IMR-90 (cell line): ENCODE measurements at regions not wholly inside any gene's neighbourhood (a gene's known extent, or its start where the extent isn't known, plus 50 kb on each side); places are given as distances from the start of the nearest gene placed in this dataset.

ENCODE experiments used
- CTCF ChIP-seq: conservative IDR thresholded peaks from 2 replicates; pipeline ENCODE4 v1.5.1; 2012; ENCODE audit warnings: mild to moderate bottlenecking, low read depth, low read length, improper control_type of control experiment
- ELK1 ChIP-seq: fragments of 150-350 bp; IDR thresholded peaks from 2 replicates; pipeline ENCODE4 v1.6.1; 2016; ENCODE audit warnings: low read depth, mild to moderate bottlenecking, low read length, moderate library complexity, borderline replicate concordance
- MAFK ChIP-seq: IDR thresholded peaks from 2 replicates; pipeline ENCODE4 v1.6.1; 2012; ENCODE audit warnings: low read depth, low read length, improper control_type of control experiment
- MAZ ChIP-seq: IDR thresholded peaks from 2 replicates; pipeline ENCODE4 v1.6.1; 2012; ENCODE audit warnings: low read depth, mild to moderate bottlenecking, low read length, improper control_type of control experiment, moderate library complexity, borderline replicate concordance
- MXI1 ChIP-seq: IDR thresholded peaks from 2 replicates; pipeline ENCODE4 v1.6.1; 2012; ENCODE audit warnings: low read depth, mild to moderate bottlenecking, low read length, moderate library complexity, borderline replicate concordance
- NFE2L2 ChIP-seq: fragments of 150-350 bp; IDR thresholded peaks from 2 replicates; pipeline ENCODE4 v1.6.1; 2016; ENCODE audit warnings: low read depth, mild to moderate bottlenecking, low read length
- POLR2A ChIP-seq: IDR thresholded peaks from 2 replicates; pipeline ENCODE4 v1.6.1; 2012; ENCODE audit warnings: mild to moderate bottlenecking, low read depth, low read length
- RAD21 ChIP-seq: IDR thresholded peaks from 2 replicates; pipeline ENCODE4 v1.6.1; 2012; ENCODE audit warnings: low read length, improper control_type of control experiment
- RFX5 ChIP-seq: IDR thresholded peaks from 2 replicates; pipeline ENCODE4 v1.8.0; 2012; ENCODE audit warnings: low read depth, mild to moderate bottlenecking, low read length, moderate library complexity

DNA sequence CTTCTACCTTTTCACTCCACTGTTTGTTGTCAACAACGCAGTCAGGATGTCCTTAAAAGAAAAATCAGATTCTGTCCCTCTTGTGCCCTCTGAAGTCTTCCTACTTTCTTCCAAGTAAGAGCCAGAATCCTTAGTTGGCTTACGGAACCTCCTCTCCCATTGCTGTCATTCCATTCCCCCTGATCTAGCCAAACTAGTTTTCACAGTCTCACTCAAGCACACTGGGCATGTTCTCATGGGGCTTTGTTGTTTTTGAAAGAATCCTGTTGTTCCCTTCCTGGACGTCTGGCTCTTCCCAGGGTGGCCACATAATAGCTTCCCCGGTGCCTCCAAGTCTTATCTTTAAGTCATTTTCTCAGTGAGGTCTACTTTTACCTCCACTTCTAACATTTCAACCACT lies 158.6 kb upstream of the ELAC2 start:
- TF ChIP-seq CTCF = no peak
- TF ChIP-seq MAZ = no peak
- TF ChIP-seq ELK1 = no peak
- TF ChIP-seq RAD21 = no peak
- TF ChIP-seq MAFK = no peak
- no peak for TF ChIP-seq POLR2A
- TF ChIP-seq RFX5 = no peak
- TF ChIP-seq MXI1 = no peak
- TF ChIP-seq NFE2L2 = no peak
